GM19238 (cell line): ENCODE measurements at regions not wholly inside any gene's neighbourhood (a gene's known extent, or its start where the extent isn't known, plus 50 kb on each side); places are given as distances from the start of the nearest gene placed in this dataset.

Experiments
- DNase-seq: peaks from one replicate; pipeline ENCODE4 v3.0.0; 2011; ENCODE audit warnings: low spot score; ENCODE audit not compliant: insufficient read length

GRCh38 chr15:95429345-95429744 lies 901.2 kb upstream of the NR2F2 start:
- no peak for DNase-seq

- no peak for DNase-seq
These were observed 899.0 kb upstream of the NR2F2 start for GRCh38 chr15:95431518-95431917.

GRCh38 chr15:95432878-95433405 lies 897.6 kb upstream of the NR2F2 start:
- no peak for DNase-seq

GRCh38 chr15:95439922-95440376 lies 890.6 kb upstream of the NR2F2 start:
- no peak for DNase-seq

- no peak for DNase-seq
These were observed 889.8 kb upstream of the NR2F2 start for GRCh38 chr15:95440712-95441111.

- no peak for DNase-seq
These were observed 888.3 kb upstream of the NR2F2 start for GRCh38 chr15:95442107-95442719.

GRCh38 chr15:95444860-95445259 lies 885.6 kb upstream of the NR2F2 start:
- no peak for DNase-seq

GRCh38 chr15:95446854-95447253 lies 883.6 kb upstream of the NR2F2 start:
- no peak for DNase-seq

- DNase-seq, result no peak
These were observed 883.0 kb upstream of the NR2F2 start for GRCh38 chr15:95447486-95447885.

GRCh38 chr15:95448531-95449229 lies 881.8 kb upstream of the NR2F2 start:
- DNase-seq, result no peak

GRCh38 chr15:95449230-95449628 lies 881.3 kb upstream of the NR2F2 start:
- DNase-seq, result no peak

GRCh38 chr15:95450413-95450812 lies 880.1 kb upstream of the NR2F2 start:
- no peak for DNase-seq

- no peak for DNase-seq
These were observed 878.6 kb upstream of the NR2F2 start for GRCh38 chr15:95451938-95452337.

GRCh38 chr15:95454403-95455262 lies 875.9 kb upstream of the NR2F2 start:
- no peak for DNase-seq

GRCh38 chr15:95457520-95457919 lies 873.0 kb upstream of the NR2F2 start:
- DNase-seq, result no peak

GRCh38 chr15:95458721-95459120 lies 871.8 kb upstream of the NR2F2 start:
- DNase-seq, result no peak

- no peak for DNase-seq
These were observed 871.2 kb upstream of the NR2F2 start for GRCh38 chr15:95459273-95459672.

GRCh38 chr15:95464509-95464908 lies 866.0 kb upstream of the NR2F2 start:
- no peak for DNase-seq

GRCh38 chr15:95468820-95469219 lies 861.7 kb upstream of the NR2F2 start:
- DNase-seq, result no peak

GRCh38 chr15:95469496-95470000 lies 861.0 kb upstream of the NR2F2 start:
- DNase-seq, result no peak

GRCh38 chr15:95470529-95470928 lies 860.0 kb upstream of the NR2F2 start:
- no peak for DNase-seq
